NCI-H524 (cell line): ENCODE measurements at regions not wholly inside any gene's neighbourhood (a gene's known extent, or its start where the extent isn't known, plus 50 kb on each side); places are given as distances from the start of the nearest gene placed in this dataset.

Source experiments
- DNase-seq, 2 experiments: peaks; one replicate each; lab custom pipeline; 2025; lab: John Stamatoyannopoulos, UW

DNA sequence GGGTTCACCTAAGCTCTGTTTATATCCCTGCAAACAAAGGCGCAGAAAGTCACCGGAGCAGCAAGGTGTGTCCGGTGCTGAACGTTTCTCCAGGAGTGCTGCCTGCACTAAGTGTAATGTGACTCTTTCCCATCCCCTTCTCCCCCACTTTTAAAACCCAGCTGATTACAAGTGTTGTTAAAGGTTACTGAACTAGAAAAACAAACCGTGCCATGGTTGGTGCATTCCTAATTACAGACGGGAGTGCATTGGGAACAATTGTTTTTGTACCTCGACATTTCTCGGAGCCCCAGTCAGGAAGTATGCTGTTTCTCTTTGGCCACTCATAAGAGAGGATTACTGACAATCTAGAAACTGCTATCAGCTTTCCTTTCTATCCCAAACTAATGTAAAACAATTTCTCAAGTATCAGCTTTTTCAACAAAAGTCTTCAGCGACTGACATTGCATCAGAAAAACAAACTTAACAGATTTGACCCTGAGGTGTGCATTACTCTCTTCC lies 441.0 kb upstream of the SALL1 start:
- no peak for DNase-seq

DNA sequence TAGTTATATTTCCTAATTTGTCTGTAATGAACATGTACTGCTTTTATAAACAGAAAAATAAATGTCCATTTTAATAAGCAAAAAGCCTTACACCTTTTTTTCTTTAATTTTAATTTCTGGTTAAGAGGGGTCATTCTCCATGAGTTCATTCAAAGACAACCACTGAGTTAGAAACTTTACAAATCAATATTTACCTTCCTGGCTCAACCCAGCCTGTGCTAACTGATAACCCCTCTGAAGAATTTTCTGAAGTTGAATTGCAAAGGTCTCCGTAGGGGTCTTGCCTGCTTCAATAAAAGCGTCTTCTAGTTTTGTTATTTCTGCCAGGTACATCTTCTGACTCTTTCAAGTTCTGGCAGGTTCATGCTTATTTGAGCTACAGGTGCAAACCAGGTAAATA lies 440.4 kb upstream of the SALL1 start:
- no peak for DNase-seq

DNA sequence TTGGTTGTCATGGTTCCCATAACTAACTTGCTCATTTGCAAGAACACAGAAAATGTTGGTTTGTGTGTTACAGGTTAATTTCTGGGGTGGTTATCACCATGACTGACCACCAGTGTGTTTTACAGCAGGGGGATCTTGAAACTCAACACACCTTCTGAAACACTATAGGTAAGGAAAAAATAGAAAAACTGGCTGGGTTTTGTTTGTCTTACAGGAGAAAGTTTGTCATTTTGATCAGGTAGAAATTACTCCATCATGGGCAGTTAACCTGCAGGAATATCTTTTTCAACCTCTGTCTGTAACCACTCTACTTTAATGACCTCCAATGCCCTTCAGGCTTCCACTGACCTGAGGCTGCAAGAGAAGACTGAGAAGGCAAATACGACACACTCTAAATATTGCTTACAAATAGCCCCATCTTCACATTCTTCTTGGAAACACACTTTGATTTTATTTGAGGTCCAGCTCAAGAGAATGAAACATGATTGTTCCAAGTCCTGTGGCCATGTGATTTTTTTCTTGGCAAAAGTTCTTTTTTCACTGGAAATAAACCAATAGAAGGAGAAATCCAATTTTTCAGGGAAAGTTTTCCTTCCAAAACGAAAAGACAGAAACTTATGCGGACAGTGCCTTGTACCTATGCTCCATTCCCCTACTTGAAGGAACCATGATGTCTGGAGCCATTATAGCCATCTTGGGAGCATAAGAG lies 428.7 kb upstream of the SALL1 start:
- DNase-seq: no peak

DNA sequence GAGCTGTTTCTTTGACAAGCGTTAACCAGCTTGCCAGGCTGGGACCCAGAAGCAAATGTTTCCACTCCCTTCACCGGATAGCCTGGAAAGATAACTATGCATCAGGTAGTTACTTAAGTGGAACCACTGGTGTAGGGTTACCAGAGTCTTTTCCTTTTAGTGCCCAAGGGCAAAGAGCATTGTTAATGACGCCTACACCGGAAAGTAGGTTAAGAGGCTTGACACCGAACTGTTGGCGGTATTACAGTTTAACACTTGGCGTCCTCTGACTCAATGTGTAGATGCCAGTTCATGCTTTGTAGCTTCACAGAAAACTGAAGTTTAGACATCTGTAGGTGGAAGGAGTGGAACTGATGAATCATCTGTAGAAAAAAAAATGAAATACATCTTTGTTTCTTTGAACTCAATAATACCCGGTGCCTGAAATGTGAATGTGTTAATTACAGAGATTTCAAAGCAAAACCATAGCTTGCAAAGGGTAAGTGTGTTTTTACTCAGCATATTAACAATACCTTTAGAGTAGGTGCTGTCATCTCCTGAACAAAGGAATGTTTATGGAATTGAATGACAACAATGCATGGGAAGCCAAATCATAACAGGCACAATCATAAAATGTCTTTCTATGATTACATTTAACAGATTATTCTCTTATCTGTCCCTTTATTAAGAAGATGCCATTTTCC lies 426.7 kb upstream of the SALL1 start:
- no peak for DNase-seq

DNA sequence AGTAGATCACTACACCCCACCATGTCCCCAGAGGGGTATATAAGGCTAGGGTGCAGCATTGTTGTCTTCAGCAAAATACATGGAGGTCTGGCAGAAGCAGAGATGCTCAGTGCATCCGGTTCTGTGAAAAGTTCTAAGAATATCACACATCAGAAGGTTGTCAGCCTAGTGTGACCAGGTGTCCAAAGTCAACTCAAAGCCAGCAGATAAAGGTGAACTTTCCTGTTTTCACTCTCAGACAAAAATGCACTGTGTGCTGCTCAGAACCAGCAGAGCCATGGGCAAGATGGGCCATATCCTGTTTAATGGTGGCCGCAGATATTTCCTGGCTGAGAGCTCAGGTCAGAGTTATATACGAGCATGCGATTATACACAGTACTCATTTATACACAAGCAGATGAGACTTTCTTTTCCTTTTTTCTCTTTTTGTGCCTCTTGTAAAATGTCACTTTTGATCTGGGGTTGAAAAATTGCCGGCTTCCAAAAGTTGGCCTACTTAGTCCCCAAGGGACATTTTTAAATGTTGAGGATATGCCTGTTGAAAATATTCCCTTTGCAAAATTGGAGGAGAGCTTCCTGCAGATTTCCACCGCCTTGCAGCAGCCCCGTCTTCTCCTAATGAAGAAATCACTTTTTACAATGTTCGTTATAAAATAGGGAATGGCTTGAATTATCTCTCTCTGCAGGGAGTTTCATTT lies 425.6 kb upstream of the SALL1 start:
- DNase-seq: no peak

DNA sequence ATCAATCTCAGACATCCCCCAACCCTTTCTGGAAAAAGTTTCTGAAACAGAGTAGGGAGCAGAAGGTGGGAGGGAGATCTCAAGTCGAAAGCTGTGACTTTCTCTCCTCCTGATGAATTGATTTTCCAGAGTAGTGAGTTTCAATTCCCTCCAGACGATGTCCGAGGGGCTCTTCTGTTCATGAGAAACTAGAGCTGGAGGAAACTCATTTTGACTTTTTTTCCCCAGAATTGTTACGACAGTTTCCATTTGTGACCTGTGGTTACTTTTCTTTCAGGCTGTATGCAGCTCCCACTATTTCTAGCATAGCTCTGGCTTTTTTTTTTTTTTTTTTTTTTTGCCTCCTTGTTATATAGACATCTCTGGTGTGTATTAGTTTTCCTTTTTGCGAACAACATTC lies 422.1 kb upstream of the SALL1 start:
- no peak for DNase-seq

DNA sequence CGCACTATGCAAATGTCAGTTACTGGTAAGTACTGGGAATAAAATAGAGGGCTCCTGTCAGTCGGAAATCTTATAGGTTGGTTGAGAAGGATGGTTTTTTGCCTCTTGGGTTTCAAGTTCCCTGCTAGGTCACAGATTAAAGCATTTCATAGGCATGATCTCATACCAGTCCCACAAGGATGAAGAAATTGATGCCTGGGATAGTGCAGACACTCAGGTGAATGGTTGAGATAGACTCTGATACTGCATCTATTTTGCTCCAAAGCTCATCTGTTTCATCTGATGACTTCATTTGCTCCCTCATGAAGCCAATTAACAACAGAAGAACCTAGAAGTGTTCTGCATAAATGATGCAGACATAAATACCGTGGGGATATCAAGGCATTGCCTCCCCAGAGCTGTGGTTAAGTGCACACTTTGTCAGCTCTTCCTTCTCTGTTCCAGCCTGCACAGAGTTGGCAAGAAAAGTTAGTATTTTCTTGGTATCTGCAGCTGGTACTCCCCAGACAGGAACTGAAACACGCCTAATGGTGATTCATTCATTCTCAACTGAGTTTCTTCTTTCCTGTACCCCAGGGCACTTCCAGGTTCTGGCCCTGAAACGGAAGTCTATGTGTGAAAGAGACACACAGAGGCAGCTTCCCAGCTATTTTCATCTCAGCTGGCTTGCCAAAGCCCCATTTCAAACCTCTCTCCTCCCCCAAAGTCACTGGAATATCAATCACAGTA lies 418.3 kb upstream of the SALL1 start:
- DNase-seq: no peak

DNA sequence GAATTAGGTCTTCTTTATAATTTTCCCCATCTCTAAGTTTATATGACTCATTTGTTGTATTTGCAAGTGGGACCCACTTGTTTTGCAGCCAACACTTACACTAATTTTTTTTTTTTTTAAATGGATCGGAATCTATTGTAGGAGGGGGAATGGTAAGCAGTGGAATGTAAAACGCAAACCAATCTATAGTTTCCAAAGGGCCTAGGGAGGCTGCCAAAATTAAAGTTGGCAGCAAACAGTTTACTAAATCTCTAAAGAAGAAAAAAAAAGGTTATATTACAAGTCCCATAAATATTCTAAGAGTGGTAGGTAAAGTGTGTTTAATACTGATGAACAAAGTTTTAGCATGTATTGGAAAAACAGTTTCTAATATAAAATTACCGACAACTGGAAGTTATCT lies 416.8 kb upstream of the SALL1 start:
- DNase-seq: no peak

DNA sequence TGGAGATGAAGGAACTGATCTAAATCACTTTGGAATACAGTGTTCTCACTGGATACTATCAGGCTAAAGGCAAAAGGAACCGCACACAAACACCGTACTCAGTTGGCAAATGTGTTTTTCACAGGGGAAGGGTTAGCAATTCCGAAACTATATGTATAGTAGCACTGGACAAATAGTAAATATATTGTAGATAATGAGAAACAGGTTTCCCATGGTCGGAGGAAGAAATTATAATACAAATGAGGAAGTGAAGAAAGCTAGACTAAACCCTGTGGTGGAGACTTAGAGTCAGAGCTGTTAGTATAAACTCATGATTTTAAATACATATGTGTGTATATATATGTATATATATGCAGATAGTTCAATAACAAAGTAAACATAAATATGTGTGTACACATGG lies 414.1 kb upstream of the SALL1 start:
- DNase-seq: no peak

DNA sequence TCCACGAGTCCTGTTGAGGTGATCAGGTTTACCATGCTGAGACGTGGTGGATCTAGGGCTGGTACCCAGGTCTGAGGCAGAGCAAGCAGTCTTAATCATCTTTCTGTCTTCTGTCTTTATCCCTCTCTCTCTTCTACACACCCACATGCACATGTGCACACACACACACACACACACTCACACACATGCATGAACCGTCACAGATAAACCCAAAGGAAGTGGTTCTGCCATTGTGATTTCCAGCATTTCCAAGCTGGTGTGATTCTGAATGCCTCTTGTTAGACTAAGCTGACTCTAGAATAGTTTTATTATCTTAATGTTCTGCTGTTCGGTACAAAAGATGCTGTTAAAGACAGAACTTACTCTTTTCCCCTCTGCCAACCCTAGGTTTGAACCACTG lies 411.8 kb upstream of the SALL1 start:
- DNase-seq: no peak

DNA sequence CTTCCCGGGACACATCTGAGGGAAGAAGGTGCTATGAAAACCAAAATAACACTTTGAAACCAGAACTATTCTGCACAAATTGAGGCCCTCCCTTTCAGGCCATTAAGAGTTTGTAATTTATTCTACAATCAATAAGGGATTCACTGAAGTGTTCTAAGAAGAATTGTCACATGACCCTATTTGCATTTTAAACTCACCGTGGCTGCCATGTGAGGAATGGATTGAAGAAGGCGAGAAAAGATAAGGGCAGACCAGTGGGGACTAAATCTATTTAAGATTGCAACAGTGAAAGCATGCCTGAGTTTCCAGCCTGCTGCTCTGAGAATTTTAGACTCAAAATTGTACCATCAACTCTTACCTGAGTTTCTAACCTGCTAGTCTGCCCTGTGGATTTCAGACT lies 408.8 kb upstream of the SALL1 start:
- no peak for DNase-seq

DNA sequence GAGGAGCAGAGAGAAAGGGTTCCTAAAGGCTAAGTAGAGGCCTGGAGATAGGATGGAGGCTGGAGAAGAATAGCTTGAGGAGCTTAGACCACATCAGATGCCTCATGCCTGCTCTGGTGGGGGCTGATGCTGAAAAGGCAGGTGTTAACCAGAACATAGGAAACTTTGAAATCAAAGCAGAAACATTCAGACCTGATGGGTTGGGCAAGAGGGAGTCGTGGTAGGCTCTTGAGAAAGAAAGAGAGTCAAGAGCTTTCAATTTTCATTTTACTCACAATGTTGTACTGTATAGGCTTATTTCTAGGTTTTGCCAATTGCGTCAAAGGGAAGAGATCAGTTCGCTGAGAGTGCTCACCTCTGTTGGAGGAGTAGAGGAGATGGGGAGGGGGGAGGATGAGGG lies 406.6 kb upstream of the SALL1 start:
- DNase-seq: no peak

DNA sequence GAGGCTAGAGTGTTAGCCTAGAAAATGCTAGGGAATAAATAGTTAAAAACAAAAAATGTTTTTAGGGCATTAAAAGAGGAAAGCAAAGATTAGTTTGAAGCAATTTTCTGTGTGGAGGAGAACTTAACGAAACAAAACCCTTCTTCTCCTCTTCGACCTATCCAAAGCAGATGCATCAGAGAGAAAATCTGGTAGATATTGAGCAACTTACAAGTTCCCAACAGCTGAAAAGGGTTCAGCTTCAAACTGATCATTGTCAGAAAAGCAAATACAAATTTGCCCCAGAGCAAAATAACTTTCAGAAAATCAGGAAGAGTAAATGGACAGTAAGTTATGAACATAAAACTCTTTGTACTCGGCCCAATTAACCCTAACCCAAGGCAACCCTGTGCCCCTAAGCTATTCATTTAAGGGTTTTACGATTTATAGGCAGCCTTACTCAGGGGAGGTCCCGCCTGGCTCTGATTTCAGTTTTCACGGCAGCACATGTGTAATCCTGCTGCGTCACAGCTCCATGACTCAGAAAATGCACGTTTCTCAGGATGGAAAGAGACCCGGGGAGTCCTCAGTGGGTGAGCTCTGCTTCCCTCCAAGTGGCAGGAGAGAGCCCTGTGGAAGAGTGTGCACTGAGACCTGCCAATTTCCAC lies 405.7 kb upstream of the SALL1 start:
- no peak for DNase-seq

DNA sequence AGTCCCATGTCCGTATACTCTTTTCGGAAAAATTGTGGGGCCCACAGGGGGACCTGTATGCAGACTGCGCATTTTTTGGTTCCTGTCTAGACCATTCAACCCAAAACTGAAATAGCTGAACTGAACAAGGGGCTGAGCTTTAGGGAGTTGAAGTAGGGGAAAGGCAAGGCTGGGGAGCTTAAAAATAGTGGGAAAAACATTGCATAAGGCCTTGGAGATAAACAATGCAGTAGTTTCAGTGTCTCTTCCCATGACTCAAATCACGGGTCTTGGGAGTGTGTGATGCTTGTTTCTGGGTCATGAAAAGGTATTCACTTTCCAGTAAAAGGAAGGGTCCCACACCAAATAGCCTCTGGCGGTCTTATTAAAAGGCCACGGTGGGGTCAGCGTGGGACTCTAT lies 402.8 kb upstream of the SALL1 start:
- no peak for DNase-seq

DNA sequence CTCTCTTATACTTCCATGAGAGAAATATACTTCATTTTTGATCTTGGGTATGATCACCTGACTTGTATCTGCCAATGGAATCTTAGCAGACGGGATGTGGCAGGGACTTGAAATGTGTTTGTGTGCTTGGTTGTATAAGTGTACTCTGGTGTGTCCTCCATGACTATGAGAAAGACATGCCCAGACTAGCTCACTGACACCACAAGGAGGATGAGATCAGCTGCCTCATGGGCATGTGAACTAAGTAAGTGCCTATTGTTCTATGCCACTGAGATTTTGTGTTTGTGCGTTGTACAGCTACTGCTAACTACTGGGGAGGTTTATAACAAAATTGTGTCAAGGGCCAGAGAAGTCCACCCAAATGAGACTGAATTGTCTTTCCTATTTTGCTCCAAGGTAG lies 402.2 kb upstream of the SALL1 start:
- DNase-seq: no peak

DNA sequence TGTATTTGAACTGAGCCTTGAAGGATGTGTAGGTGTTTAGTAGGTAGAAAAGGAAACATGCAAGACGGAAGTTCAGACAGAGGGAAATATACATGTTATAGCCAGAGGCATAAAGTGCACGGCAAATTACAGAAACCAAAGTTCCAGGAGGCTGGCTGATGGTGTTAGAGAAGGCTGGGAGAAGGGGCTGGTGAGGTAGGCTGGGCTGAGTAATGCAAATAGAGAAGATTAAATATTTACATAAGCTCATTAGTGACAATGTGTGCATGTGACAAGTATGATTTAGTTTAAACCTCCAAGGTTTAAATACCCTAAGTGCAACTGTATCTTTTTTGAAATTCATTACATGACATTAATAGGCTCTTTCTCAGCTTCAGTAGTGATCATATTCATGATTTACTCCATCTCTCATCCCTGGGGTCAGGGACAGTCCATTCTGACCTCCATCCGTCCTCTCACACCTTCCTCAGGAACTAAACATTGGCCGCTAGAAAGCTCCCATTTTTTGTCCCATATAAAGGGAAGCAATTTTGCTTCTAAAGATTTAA lies 399.8 kb upstream of the SALL1 start:
- no peak for DNase-seq

DNA sequence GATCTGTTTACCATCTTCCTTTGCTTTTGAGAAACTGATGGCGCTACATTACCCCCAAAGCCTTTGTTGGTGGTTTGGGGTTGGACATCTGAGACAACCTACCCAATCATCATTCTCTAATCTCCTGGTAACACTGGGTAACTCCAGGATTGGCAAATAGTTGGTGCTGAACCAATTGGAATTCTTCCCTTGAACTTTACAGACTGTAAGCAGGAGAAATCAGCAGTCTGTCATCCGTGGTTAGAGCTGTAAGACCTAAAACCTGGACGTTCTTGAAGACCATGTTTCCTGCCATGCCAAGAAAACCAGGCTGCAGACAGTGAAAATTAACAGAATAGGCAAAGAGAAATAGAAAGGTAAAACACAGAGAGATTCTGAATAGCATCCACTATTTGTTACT lies 398.8 kb upstream of the SALL1 start:
- no peak for DNase-seq

DNA sequence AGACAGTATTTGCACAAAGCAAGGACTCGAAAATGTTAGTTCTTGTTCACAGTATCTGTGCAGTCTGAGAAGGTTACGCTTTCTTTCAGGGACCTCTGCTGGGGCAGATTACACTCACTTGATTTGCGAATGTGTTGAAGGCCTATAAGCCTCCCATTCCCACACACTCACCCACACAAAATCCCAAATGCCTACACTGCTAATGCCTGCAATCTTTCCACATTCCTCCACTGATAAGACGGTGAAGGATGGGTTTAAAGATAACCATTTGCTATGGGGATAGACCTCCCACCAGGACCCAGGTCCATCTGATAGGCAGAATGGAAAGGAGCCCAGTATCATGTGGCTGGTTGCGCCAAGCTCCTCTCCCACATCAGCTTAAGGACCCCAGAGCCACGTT lies 394.9 kb upstream of the SALL1 start:
- no peak for DNase-seq

DNA sequence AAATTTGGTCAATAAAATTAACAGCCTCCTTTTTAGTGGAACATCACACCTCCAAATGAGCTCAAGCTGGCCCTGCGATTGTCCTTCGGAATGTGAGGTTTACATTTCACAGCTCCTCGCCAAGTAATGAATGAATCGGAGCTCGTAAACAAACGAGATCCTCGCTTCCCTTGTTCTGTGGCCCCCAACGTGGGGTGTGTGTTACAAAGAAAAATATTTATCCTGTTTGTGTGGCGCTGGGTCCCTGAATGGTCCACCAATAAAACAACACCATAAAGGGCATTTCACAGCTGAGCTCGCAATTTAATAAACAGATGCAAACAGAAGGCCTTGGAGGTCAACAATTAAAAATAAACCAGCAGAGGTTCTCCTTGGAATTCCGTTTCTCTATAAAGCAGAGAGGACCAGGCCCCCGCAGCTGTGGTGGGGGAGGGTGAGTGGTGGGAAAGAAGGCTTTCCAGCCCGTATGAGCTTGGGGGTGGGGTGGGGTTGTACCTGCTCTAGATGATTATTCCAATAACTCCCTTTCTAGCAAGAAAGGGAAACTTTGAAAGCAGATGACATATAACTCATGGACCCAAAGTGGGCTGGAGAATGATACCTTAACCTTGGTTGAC lies 393.9 kb upstream of the SALL1 start:
- no peak for DNase-seq

DNA sequence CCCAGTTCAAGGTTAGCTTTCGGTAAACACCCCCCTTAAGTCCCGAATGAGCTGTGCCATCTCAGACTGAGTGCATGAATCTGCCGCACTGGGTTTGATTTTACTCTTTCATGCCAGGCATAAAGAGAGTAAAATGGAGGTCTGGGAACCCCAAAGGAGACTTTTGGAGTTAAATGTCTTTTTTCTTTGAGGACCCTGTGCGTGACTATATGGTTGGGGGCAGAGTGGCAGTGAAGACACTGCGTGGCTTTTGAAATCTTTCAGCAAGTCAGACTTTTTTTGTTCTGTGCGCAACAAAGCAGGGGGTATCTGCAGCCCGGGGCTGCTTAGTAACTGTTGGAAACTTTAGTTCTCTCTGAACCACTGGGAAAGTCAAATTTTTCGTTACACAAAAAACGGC lies 392.9 kb upstream of the SALL1 start:
- DNase-seq: no peak
